CD4-positive, alpha-beta T cell treated with Interleukin-4 for 4 hours (primary cell): ENCODE measurements at regions not wholly inside any gene's neighbourhood (a gene's known extent, or its start where the extent isn't known, plus 50 kb on each side); places are given as distances from the start of the nearest gene placed in this dataset.
"Not testable (repeated sequence)": the region's sequence is repeated elsewhere in the genome, so short reads cannot be mapped to it uniquely, and the experiment has no call there.

ENCODE experiments used
- DNase-seq: peaks from one replicate; pipeline ENCODE4 v3.0.0-alpha.2; 2020

- DNase-seq = no peak
These were observed 162.3 kb downstream of the SKIDA1 start for GRCh38 chr10:21363092-21363730.

GRCh38 chr10:21359202-21359601 is 166.3 kb downstream of the SKIDA1 start:
- DNase-seq = no peak

- no peak for DNase-seq
These were observed 169.9 kb downstream of the SKIDA1 start for GRCh38 chr10:21355591-21356011.

GRCh38 chr10:21352886-21353285 is 172.6 kb downstream of the SKIDA1 start:
- no peak for DNase-seq

GRCh38 chr10:21351594-21351993 is 173.9 kb downstream of the SKIDA1 start:
- not testable (repeated sequence) for DNase-seq

GRCh38 chr10:21349912-21350286 is 175.6 kb downstream of the SKIDA1 start:
- no peak for DNase-seq

- no peak for DNase-seq
These were observed 177.7 kb downstream of the SKIDA1 start for GRCh38 chr10:21347785-21348170.

GRCh38 chr10:21347043-21347784 is 178.3 kb downstream of the SKIDA1 start:
- DNase-seq = no peak

GRCh38 chr10:21343087-21343486 is 182.4 kb downstream of the SKIDA1 start:
- no peak for DNase-seq

GRCh38 chr10:21342499-21342898 is 183.0 kb downstream of the SKIDA1 start:
- DNase-seq = not testable (repeated sequence)

GRCh38 chr10:21340331-21340730 is 185.2 kb downstream of the SKIDA1 start:
- DNase-seq = no peak

GRCh38 chr10:21337171-21337792 is 188.2 kb downstream of the SKIDA1 start:
- no peak for DNase-seq

GRCh38 chr10:21336476-21337170 is 188.9 kb downstream of the SKIDA1 start:
- no peak for DNase-seq

- DNase-seq = no peak
These were observed 190.4 kb downstream of the SKIDA1 start for GRCh38 chr10:21334891-21335696.

- no peak for DNase-seq
These were observed 194.9 kb downstream of the SKIDA1 start for GRCh38 chr10:21330628-21331020.

- DNase-seq = no peak
These were observed 195.4 kb downstream of the SKIDA1 start for GRCh38 chr10:21329995-21330627.

GRCh38 chr10:21327289-21327993 is 198.0 kb downstream of the SKIDA1 start:
- no peak for DNase-seq

GRCh38 chr10:21326594-21327288 is 198.7 kb downstream of the SKIDA1 start:
- no peak for DNase-seq

- no peak for DNase-seq
These were observed 206.8 kb downstream of the SKIDA1 start for GRCh38 chr10:21318540-21319167.

- no peak for DNase-seq
These were observed 207.6 kb downstream of the SKIDA1 start for GRCh38 chr10:21317902-21318301.
